ENCODE measurements at regions not wholly inside any gene's neighbourhood (a gene's known extent, or its start where the extent isn't known, plus 50 kb on each side); places are given as distances from the start of the nearest gene placed in this dataset.

GRCh38 chr2:187054501-187055319 is 205.7 kb upstream of the ZSWIM2 start:
- WGBS, 5 donors, result 70 to 94% (median 73%) methylated on average over 4 to 5 of the region's 5 CpGs
- no peaks in the 10 kb centered on the region for H3K4me1 ChIP-seq
- no peak overlapping the region for H3K27ac ChIP-seq
- H3K27me3 ChIP-seq, result no peaks in the 10 kb centered on the region
- H3K4me3 ChIP-seq, result no peak overlapping the region
- intact Hi-C loops (cut with DNase I; ENCODE audit: low total_unique reads), result no loop called here
- TF ChIP-seq EP300 (IDR thresholded peaks at IDR 0.05) (no peak), CTCF (IDR thresholded peaks at IDR 0.05) (no peak), POLR2A (IDR thresholded peaks at IDR 0.05) (no peak), POLR2AphosphoS5 (IDR thresholded peaks at IDR 0.05) (no peak)
- no peak for DNase-seq
- peaks cover 0 to 13% (median 0%) of the 10 kb centered on the region in 4 donors for H3K9me3 ChIP-seq
- H3K36me3 ChIP-seq, result no peaks in the 10 kb centered on the region

GRCh38 chr2:187051350-187051749 is 202.4 kb upstream of the ZSWIM2 start:
- H3K27me3 ChIP-seq, result no peaks in the 10 kb centered on the region
- no peaks in the 10 kb centered on the region for H3K4me1 ChIP-seq
- no peak overlapping the region for H3K27ac ChIP-seq
- no peak for TF ChIP-seq POLR2A (IDR thresholded peaks at IDR 0.05)
- no peak for TF ChIP-seq CTCF (IDR thresholded peaks at IDR 0.05)
- TF ChIP-seq EP300 (IDR thresholded peaks at IDR 0.05), result no peak
- TF ChIP-seq POLR2AphosphoS5 (IDR thresholded peaks at IDR 0.05), result no peak
- intact Hi-C loops (cut with DNase I; ENCODE audit: low total_unique reads), result no loop called here
- H3K9me3 ChIP-seq, result peaks cover 0 to 23% (median 3%) of the 10 kb centered on the region in 4 donors
- H3K36me3 ChIP-seq, result no peaks in the 10 kb centered on the region
- WGBS, 5 donors, result 11 to 30% (median 26%) methylated on average over 1 of the region's 1 CpG
- no peak for DNase-seq
- H3K4me3 ChIP-seq, result no peak overlapping the region

GRCh38 chr2:187050409-187050998 is 201.5 kb upstream of the ZSWIM2 start:
- DNase-seq, result no peak
- Histone ChIP-seq H3K4me1 (no peaks in the 10 kb centered on the region), H3K9me3 (peaks cover 0 to 23% (median 3%) of the 10 kb centered on the region in 4 donors), H3K27ac (no peak overlapping the region), H3K27me3 (no peaks in the 10 kb centered on the region), H3K4me3 (no peak overlapping the region), H3K36me3 (no peaks in the 10 kb centered on the region)
- WGBS, 5 donors, result 82 to 86% (median 83%) methylated on average over 4 of the region's 4 CpGs
- intact Hi-C loops (cut with DNase I; ENCODE audit: low total_unique reads), result no loop called here
- TF ChIP-seq POLR2A (IDR thresholded peaks at IDR 0.05) (no peak), EP300 (IDR thresholded peaks at IDR 0.05) (no peak)

- intact Hi-C loops (cut with DNase I; ENCODE audit: low total_unique reads), result no loop called here
- TF ChIP-seq CTCF (IDR thresholded peaks at IDR 0.05), result no peak
- TF ChIP-seq POLR2AphosphoS5 (IDR thresholded peaks at IDR 0.05), result no peak
- no peak for TF ChIP-seq POLR2A (IDR thresholded peaks at IDR 0.05)
- TF ChIP-seq EP300 (IDR thresholded peaks at IDR 0.05), result no peak
- Histone ChIP-seq H3K4me3 (no peak overlapping the region), H3K36me3 (no peaks in the 10 kb centered on the region), H3K9me3 (no peaks in the 10 kb centered on the region), H3K4me1 (no peaks in the 10 kb centered on the region), H3K27ac (no peak overlapping the region), H3K27me3 (no peaks in the 10 kb centered on the region)
- DNase-seq, result no peak
Measured at GRCh38 chr2:187037310-187037709, 188.3 kb upstream of the ZSWIM2 start.

GRCh38 chr2:187034434-187034833 is 185.5 kb upstream of the ZSWIM2 start:
- TF ChIP-seq EP300 (IDR thresholded peaks at IDR 0.05), result no peak
- no peak for TF ChIP-seq CTCF (IDR thresholded peaks at IDR 0.05)
- TF ChIP-seq POLR2AphosphoS5 (IDR thresholded peaks at IDR 0.05), result no peak
- no peak for TF ChIP-seq POLR2A (IDR thresholded peaks at IDR 0.05)
- Histone ChIP-seq H3K27ac (no peak overlapping the region), H3K4me1 (no peaks in the 10 kb centered on the region), H3K27me3 (no peaks in the 10 kb centered on the region), H3K9me3 (no peaks in the 10 kb centered on the region), H3K36me3 (no peaks in the 10 kb centered on the region), H3K4me3 (no peak overlapping the region)
- intact Hi-C loops (cut with DNase I; ENCODE audit: low total_unique reads), result no loop called here
- DNase-seq, result no peak
